ENCODE measurements at regions not wholly inside any gene's neighbourhood (a gene's known extent, or its start where the extent isn't known, plus 50 kb on each side); places are given as distances from the start of the nearest gene placed in this dataset.

GRCh38 chr3:30069056-30069455 is 537.3 kb upstream of the TGFBR2 start:
- no peak for DNase-seq (ENCODE audit: low read depth)

- no peak for DNase-seq (ENCODE audit: low read depth)
These were observed 533.4 kb upstream of the TGFBR2 start for GRCh38 chr3:30073040-30073439.

GRCh38 chr3:30073622-30074021 is 532.8 kb upstream of the TGFBR2 start:
- no peak for DNase-seq (ENCODE audit: low read depth)

- no peak for DNase-seq (ENCODE audit: low read depth)
These were observed 530.9 kb upstream of the TGFBR2 start for GRCh38 chr3:30075514-30075913.

GRCh38 chr3:30076899-30077298 is 529.5 kb upstream of the TGFBR2 start:
- DNase-seq (ENCODE audit: low read depth), result no peak

- DNase-seq (ENCODE audit: low read depth), result no peak
These were observed 528.7 kb upstream of the TGFBR2 start for GRCh38 chr3:30077746-30078145.

GRCh38 chr3:30078736-30079135 is 527.7 kb upstream of the TGFBR2 start:
- DNase-seq (ENCODE audit: low read depth), result no peak

- DNase-seq (ENCODE audit: low read depth), result no peak
These were observed 524.5 kb upstream of the TGFBR2 start for GRCh38 chr3:30081904-30082303.

- no peak for DNase-seq (ENCODE audit: low read depth)
These were observed 523.7 kb upstream of the TGFBR2 start for GRCh38 chr3:30082652-30083051.

- DNase-seq (ENCODE audit: low read depth), result no peak
These were observed 523.1 kb upstream of the TGFBR2 start for GRCh38 chr3:30083315-30083714.

- DNase-seq (ENCODE audit: low read depth), result no peak
These were observed 522.1 kb upstream of the TGFBR2 start for GRCh38 chr3:30084316-30084715.

GRCh38 chr3:30084971-30085403 is 521.4 kb upstream of the TGFBR2 start:
- no peak for DNase-seq (ENCODE audit: low read depth)

GRCh38 chr3:30085486-30085885 is 520.9 kb upstream of the TGFBR2 start:
- no peak for DNase-seq (ENCODE audit: low read depth)

- DNase-seq (ENCODE audit: low read depth), result no peak
These were observed 514.7 kb upstream of the TGFBR2 start for GRCh38 chr3:30091686-30092085.

- no peak for DNase-seq (ENCODE audit: low read depth)
These were observed 509.3 kb upstream of the TGFBR2 start for GRCh38 chr3:30097022-30097650.

GRCh38 chr3:30098243-30098642 is 508.2 kb upstream of the TGFBR2 start:
- no peak for DNase-seq (ENCODE audit: low read depth)

GRCh38 chr3:30098653-30099455 is 507.5 kb upstream of the TGFBR2 start:
- DNase-seq (ENCODE audit: low read depth), result no peak

GRCh38 chr3:30102356-30102755 is 504.0 kb upstream of the TGFBR2 start:
- DNase-seq (ENCODE audit: low read depth), result no peak

- no peak for DNase-seq (ENCODE audit: low read depth)
These were observed 503.2 kb upstream of the TGFBR2 start for GRCh38 chr3:30103186-30103585.

GRCh38 chr3:30107531-30107930 is 498.9 kb upstream of the TGFBR2 start:
- no peak for DNase-seq (ENCODE audit: low read depth)

- no peak for DNase-seq (ENCODE audit: low read depth)
These were observed 494.0 kb upstream of the TGFBR2 start for GRCh38 chr3:30112411-30112810.

- DNase-seq (ENCODE audit: low read depth), result no peak
These were observed 493.4 kb upstream of the TGFBR2 start for GRCh38 chr3:30112902-30113484.

GRCh38 chr3:30113906-30114305 is 492.5 kb upstream of the TGFBR2 start:
- DNase-seq (ENCODE audit: low read depth), result no peak
